HG03175 (cell line): ENCODE measurements at regions not wholly inside any gene's neighbourhood (a gene's known extent, or its start where the extent isn't known, plus 50 kb on each side); places are given as distances from the start of the nearest gene placed in this dataset.
"Not testable (repeated sequence)": the region's sequence is repeated elsewhere in the genome, so short reads cannot be mapped to it uniquely, and the experiment has no call there.

Experiments
- ATAC-seq: cut with Tn5 transposase; IDR thresholded peaks from one replicate; pipeline ENCODE4 v1.9.1; 2021; ENCODE audit warnings: mild to moderate bottlenecking, moderate library complexity; ENCODE audit not compliant: unreplicated experiment

- ATAC-seq = no peak
Observed at GRCh38 chr9:100639854-100640253, 62.0 kb downstream of the CAVIN4 start.

- no peak for ATAC-seq
Observed at GRCh38 chr9:100640447-100641050, 62.7 kb downstream of the CAVIN4 start.

GRCh38 chr9:100641166-100641565, 63.3 kb downstream of the CAVIN4 start:
- ATAC-seq = no peak

- no peak for ATAC-seq
Observed at GRCh38 chr9:100652850-100653249, 75.0 kb downstream of the CAVIN4 start.

- no peak for ATAC-seq
Observed at GRCh38 chr9:100653643-100654334, 75.9 kb downstream of the CAVIN4 start.

- not testable (repeated sequence) for ATAC-seq
Observed at GRCh38 chr9:100656851-100657250, 79.0 kb downstream of the CAVIN4 start.

GRCh38 chr9:100661668-100662067, 83.8 kb downstream of the CAVIN4 start:
- no peak for ATAC-seq

GRCh38 chr9:100662122-100662521, 84.2 kb downstream of the CAVIN4 start:
- no peak for ATAC-seq

GRCh38 chr9:100667448-100667847, 89.6 kb downstream of the CAVIN4 start:
- no peak for ATAC-seq

GRCh38 chr9:100668024-100668423, 90.1 kb downstream of the CAVIN4 start:
- no peak for ATAC-seq

- ATAC-seq = no peak
Observed at GRCh38 chr9:100669968-100670367, 92.1 kb downstream of the CAVIN4 start.

GRCh38 chr9:100670719-100671118, 92.8 kb downstream of the CAVIN4 start:
- ATAC-seq = peak; percentile 61

- ATAC-seq = no peak
Observed at GRCh38 chr9:100671898-100672297, 94.0 kb downstream of the CAVIN4 start.

GRCh38 chr9:100673249-100673648, 95.4 kb downstream of the CAVIN4 start:
- ATAC-seq = no peak

- ATAC-seq = no peak
Observed at GRCh38 chr9:100674419-100675122, 96.7 kb downstream of the CAVIN4 start.

- no peak for ATAC-seq
Observed at GRCh38 chr9:100679834-100680233, 102.0 kb downstream of the CAVIN4 start.

GRCh38 chr9:100686420-100686819, 108.5 kb downstream of the CAVIN4 start:
- ATAC-seq = no peak

- peak; percentile 71 for ATAC-seq
Observed at GRCh38 chr9:100689635-100690034, 111.8 kb downstream of the CAVIN4 start.

- no peak for ATAC-seq
Observed at GRCh38 chr9:100690438-100690837, 112.6 kb downstream of the CAVIN4 start.

GRCh38 chr9:100697339-100697738, 119.5 kb downstream of the CAVIN4 start:
- ATAC-seq = no peak

- ATAC-seq = no peak
Observed at GRCh38 chr9:100698945-100699344, 121.1 kb downstream of the CAVIN4 start.

GRCh38 chr9:100699668-100700067, 121.8 kb downstream of the CAVIN4 start:
- no peak for ATAC-seq
